ENCODE measurements at regions not wholly inside any gene's neighbourhood (a gene's known extent, or its start where the extent isn't known, plus 50 kb on each side); places are given as distances from the start of the nearest gene placed in this dataset.

GRCh38 chr20:57874141-57874540 is 164.3 kb upstream of the PMEPA1 start:
- TF ChIP-seq CTCF (IDR thresholded peaks at IDR 0.05) (no peak), POLR2A (IDR thresholded peaks at IDR 0.05) (no peak)

Measured in tibial nerve (tissue), 3 donors.